ENCODE measurements at regions not wholly inside any gene's neighbourhood (a gene's known extent, or its start where the extent isn't known, plus 50 kb on each side); places are given as distances from the start of the nearest gene placed in this dataset.

DNA sequence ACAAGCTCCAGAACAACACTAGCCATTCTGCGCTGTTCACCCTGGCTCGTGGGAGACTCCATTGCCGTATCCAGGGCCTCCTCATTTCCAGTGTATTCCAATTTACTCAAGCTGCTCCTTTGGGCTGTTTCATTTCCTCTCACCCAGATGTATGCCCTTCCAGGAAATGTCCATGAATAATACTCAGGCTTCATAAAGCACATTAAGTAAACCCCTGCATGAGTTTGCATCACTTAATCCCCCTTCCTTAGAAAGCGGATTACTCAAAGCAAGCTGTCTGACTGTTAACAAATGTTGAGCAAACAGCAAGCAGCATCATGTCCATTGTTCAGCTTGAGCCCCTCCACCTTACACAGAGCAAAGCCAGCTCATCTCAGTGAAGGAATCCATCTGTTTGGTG lies 403.6 kb upstream of the PBX1 start:
- TF ChIP-seq, protein P1, sequence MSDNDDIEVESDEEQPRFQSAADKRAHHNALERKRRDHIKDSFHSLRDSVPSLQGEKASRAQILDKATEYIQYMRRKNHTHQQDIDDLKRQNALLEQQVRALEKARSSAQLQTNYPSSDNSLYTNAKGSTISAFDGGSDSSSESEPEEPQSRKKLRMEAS (IDR thresholded peaks at IDR 0.05; ENCODE audit: insufficient read depth, insufficient read length), result no peak
- no peak for TF ChIP-seq POLR2A (IDR thresholded peaks at IDR 0.05; ENCODE audit: low read depth, low read length)
